GM23248 (cell line): ENCODE measurements at regions not wholly inside any gene's neighbourhood (a gene's known extent, or its start where the extent isn't known, plus 50 kb on each side); places are given as distances from the start of the nearest gene placed in this dataset.

Experiments
- EZH2 ChIP-seq: fragments of 200-600 bp; sonication (generic); IDR thresholded peaks from 2 replicates; pipeline ENCODE4 v1.6.1; 2018; ENCODE audit warnings: antibody characterized with exemption, mild to moderate bottlenecking; ENCODE audit not compliant: insufficient read depth, poor library complexity, severe bottlenecking
- EZH2phosphoT487 ChIP-seq: fragments of 200-600 bp; sonication (generic); IDR thresholded peaks from 2 replicates; pipeline ENCODE4 v1.6.1; 2018; ENCODE audit warnings: antibody characterized with exemption, moderate library complexity, mild to moderate bottlenecking, low read depth; ENCODE audit not compliant: insufficient read depth

- TF ChIP-seq EZH2phosphoT487: no peak
- no peak for TF ChIP-seq EZH2
Measured at GRCh38 chr7:25994433-25994994, 157.5 kb upstream of the NFE2L3 start.
